ENCODE measurements at regions not wholly inside any gene's neighbourhood (a gene's known extent, or its start where the extent isn't known, plus 50 kb on each side); places are given as distances from the start of the nearest gene placed in this dataset.

GRCh38 chr6:132130626-132131298 is 179.6 kb upstream of the CCN2 start:
- ATAC-seq (ENCODE audit: low FRiP score), result no peak
- DNase-seq (ENCODE audit: low spot score), result no peak
- no peak for TF ChIP-seq CTCF (IDR thresholded peaks at IDR 0.05)

DNA sequence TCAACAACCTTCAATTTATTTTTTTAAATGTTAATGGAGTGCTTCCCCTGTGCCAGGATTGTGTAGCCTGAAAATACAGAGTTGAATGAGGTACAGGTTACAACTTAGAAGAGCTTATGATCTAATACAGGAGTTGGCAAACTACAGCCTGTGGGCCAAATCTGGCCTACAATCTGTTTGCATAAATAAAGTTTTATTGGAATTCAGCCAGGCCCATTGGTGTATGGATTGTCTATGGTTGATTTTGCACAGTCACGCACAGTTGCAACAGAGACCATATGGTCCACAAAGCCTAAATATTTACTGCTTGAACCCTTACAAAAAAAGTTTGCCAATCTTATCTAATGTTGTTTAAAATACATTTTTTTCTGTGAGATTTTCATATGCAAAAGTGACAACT is 177.3 kb upstream of the CCN2 start:
- DNase-seq (ENCODE audit: low spot score) (no peak), ATAC-seq (ENCODE audit: low FRiP score) (no peak)
- no peak for TF ChIP-seq CTCF (IDR thresholded peaks at IDR 0.05)

GRCh38 chr6:132126150-132126549 is 175.0 kb upstream of the CCN2 start:
- no peak for TF ChIP-seq CTCF (IDR thresholded peaks at IDR 0.05)
- DNase-seq (ENCODE audit: low spot score) (no peak), ATAC-seq (ENCODE audit: low FRiP score) (no peak)

GRCh38 chr6:132122871-132123270 is 171.7 kb upstream of the CCN2 start:
- no peak for TF ChIP-seq CTCF (IDR thresholded peaks at IDR 0.05)
- no peak for DNase-seq (ENCODE audit: low spot score)
- no peak for ATAC-seq (ENCODE audit: low FRiP score)

- no peak for DNase-seq (ENCODE audit: low spot score)
- TF ChIP-seq CTCF (IDR thresholded peaks at IDR 0.05), result no peak
- ATAC-seq (ENCODE audit: low FRiP score), result no peak
Measured at GRCh38 chr6:132122176-132122575, 171.0 kb upstream of the CCN2 start.

- ATAC-seq (ENCODE audit: low FRiP score) (no peak), DNase-seq (ENCODE audit: low spot score) (no peak)
- TF ChIP-seq CTCF (IDR thresholded peaks at IDR 0.05), result no peak
Measured at GRCh38 chr6:132118144-132118543, 167.0 kb upstream of the CCN2 start.

DNA sequence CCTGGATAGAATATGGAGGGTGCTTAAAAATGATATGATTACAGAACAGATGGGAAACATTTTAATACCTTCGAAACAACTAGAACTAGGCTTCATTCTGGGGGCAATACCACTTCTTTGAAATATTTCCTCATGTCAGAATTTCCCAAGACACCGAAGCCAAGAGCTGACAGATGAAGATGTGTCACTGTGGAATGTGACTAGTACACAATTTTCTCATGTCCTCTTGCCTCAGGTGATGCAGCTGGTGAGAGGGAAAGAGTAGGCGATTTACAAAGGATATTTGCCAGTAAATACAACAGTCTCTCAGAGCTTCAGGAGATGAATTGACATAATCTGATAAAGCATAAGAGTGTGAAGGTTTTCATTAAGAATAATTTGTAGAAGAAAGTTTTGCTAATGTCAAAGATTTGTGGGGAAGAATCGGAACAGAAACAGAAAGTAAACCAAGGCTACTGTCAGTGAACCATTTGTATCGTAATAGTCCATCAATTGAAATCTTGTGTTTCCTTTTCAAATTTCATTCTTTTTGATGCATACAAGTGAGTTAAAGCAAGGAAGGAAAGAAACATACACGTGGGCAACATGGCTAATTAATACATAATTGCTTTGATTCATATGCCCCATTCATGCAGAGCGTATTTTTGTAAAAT is 164.7 kb upstream of the CCN2 start:
- TF ChIP-seq CTCF (IDR thresholded peaks at IDR 0.05), result no peak
- no peak for DNase-seq (ENCODE audit: low spot score)
- ATAC-seq (ENCODE audit: low FRiP score), result peak; percentile 51
